Stimulated activated CD8-positive, alpha-beta memory T cell treated with anti-CD3 and anti-CD28 coated beads, Interleukin-15, amount 100 ng/mL, for 1 hour (primary cell): ENCODE measurements at regions not wholly inside any gene's neighbourhood (a gene's known extent, or its start where the extent isn't known, plus 50 kb on each side); places are given as distances from the start of the nearest gene placed in this dataset.
"Not testable (repeated sequence)": the region's sequence is repeated elsewhere in the genome, so short reads cannot be mapped to it uniquely, and the experiment has no call there.

Experiments
- DNase-seq: peaks from one replicate; pipeline ENCODE4 v3.0.0-alpha.2; 2020; ENCODE audit warnings: low read depth

DNA sequence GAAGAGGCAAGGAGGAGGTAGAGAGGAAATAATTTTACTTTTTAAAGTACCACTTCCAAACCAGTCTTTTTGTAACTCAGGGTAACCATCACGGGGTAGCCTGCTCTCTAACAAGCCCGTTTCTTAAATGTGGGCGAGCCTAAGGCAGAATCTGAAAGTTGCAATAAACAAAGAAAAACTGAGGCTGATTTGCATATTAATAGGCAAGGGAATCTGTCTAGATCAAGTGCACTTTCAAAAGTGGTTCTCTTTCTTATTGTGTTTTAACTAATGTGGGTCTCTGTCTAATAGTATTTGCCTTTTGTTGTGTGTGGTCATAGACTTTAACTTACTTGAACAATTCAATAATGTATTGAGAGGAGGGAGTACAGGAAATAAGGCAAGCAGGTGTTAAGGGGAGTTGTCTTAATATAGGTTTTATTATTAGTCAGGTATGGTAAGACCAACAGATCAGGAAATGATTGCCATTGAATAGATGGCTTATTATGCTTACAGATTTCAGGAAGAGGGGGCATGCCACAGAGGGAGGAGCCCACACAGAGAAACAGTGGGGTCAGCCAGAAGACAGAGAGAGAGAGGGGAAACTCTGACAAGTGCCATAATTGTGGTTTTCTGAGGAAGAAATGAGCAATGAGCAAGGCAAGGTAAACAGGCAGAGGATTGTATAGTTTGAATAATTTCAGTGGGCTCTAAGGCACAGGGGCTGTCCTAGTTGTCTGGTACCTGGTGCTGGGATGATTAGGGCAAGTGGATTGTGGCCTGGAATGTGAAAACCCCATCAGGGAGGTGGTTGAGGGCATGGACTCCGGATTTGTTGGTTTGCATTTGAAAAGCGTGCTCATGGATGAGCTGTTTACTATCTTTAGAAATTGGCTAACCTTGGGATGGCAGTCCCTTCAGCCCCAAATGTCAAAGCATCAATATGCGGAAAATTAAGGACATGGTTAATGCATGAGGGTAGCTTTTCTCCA is 237.2 kb downstream of the TOX3 start:
- no peak for DNase-seq

DNA sequence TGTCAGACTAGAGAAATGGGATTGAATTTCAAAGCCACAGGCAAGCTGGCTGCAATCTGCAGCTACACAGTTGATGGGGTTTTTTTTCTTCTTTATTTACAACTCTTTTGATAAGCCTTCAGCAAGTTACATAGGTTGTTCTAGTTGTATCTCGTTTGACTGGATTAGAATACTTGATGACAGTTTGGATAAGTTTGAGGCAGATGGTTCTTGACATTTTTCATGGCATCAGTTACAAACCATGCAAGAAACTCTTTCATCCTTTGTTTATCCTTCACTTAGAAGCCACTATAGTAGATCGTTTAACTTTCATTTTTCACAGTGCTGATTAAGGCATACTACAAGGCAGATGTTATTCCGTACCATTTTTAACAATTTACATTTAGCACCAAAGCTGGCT is 238.9 kb downstream of the TOX3 start:
- no peak for DNase-seq

DNA sequence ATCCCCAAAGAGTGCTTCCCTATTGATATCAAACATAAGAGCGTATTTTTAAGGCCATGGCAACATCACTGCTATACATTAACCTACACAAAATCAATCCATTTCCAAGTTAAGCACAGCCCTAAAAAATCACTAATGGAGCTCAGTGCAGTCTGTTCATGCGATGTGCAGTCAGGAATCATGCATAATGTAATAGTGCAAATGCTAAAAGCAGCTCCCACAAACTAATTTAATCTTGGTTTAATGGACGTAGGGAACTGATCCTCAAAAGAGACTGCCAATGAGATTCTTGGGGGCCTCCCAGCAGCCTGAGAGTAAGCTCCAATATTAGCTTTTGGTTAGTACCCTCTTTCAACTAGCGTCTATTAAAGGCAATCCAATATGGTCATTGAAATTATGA is 245.9 kb downstream of the TOX3 start:
- no peak for DNase-seq

DNA sequence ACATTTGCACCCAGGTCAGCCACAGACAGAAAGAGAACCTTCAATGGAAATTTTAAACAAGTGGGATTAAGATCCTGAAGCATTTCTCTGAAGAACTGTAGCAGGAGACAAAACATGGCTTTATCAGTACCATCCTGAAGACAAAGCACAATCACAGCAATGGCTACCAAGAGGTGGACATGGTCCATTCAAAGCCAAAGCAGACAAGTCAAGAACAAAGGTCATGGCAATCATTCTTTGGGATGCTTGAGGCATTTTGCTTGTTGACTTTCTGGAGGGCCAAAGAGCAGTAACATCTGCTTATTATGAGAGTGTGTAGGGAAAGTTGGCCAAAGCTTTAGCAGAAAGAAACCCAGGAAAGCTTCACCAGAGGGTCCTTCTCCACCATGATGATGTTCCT is 248.2 kb downstream of the TOX3 start:
- DNase-seq: no peak

DNA sequence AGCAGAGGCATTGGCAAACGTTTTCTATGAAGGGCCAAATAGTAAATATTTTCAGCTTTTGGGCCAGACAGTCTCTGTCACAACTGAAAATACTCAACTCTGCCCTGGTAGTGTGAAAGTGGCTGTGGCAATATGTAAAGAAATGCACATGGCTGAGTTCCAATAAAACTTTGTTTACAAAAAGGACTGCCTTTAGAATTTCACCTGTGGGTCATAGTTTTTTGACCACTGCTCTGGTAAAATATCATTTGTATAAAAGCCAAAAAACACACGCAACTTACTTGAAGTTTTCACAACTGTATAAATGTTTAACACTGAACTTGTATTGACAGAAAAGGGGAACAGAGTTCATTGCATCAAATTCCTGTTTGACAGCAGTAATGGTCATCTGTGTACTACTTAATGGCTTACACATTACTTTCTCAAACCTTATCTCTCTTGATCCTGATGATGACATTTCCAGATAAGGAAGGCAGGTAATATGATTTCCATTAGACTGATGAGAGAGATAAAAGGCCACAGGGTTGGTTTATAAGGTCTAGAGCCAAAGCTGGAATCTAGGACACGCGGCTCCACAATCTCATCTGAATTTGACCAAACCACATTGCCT is 250.1 kb downstream of the TOX3 start:
- DNase-seq: not testable (repeated sequence)

DNA sequence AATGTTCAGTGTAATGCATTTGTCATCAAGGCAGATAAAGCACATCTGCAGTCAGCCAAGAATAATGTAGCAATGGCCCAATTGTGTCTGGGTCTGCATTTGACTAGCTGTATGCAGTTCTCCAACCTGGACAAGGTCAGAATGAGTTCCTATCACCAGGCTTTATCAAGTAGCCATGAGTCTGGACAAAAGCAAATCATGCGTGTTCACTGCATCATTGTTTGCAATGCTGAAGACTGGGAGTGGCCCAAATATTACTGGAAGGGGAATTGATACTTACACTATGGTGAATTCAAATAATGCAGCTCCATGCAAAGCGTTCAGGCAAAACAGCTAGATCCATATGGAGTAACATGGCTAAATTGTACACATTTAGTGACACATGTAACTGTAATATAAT is 250.9 kb downstream of the TOX3 start:
- DNase-seq: no peak

DNA sequence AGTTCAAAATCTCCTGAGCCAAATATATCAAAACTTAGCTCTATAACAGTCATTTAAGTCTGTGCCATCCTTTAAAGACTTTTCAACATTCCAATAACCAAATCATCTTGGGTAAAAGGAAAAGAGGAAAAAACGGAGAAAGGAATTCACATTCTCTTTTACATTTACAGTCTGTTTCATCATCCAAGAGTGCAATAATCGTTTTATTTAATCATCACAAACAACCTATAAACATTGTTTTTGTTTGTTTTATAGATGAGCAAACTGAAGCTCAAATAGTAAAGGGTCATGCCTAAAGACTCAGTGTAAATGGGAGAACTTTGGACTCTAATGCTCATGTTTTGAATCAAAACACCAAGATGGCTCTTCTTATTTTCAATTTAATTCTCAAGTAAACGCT is 252.3 kb downstream of the TOX3 start:
- DNase-seq: no peak

DNA sequence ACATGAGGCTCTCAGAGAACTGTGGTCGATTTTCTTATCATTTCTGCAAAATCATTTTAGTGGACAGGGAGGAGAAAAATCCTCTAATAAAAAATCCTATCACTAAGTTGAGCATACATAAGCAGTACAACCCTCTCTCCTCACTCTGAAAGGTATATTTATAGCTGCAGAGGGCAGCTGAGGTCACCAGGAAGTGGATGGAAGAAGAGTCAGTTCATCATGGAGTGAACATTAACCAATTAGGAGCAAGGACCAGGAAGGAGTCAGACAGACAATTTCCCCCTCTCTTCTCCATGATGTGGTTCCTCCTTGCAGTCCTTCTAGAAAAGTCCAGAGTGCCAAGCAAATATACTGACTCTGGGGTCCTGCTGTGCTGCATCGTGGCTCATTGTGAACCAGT is 253.7 kb downstream of the TOX3 start:
- no peak for DNase-seq

DNA sequence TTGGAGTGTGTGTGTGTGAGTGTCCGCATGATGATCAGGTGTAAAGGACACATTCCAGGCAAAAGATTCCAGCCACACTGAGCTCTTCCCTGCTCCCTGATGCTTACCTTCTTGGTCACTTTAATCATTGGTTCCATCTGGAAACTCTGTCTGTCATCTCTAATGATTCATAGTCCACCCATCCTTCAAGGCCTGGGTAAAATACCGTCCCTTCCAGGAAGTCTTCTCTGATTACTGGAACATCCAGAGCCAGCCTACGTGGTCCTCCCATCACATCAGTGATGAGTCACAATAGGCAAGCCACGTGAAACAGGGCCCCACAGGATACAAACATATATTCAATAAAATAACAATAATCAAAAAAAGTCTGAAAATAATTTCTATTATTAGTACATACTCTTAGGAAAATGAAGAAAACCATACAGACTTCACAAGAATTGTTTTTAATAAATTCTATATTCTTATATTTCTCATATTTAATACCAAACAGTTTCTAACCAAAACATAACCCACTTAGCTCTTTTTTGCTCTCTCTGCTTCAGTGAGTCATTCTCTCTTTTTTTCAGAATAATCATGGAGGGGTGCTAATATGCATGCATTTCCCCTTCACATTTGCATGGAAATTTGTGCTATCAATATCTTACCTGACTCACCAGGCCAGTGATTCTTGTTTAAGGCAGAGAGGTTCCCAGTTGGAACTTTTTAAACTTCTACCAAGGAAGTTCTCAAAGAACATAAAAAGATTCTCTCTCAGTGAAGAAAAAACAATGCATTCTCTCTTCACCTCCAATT is 263.2 kb downstream of the TOX3 start:
- DNase-seq: no peak

DNA sequence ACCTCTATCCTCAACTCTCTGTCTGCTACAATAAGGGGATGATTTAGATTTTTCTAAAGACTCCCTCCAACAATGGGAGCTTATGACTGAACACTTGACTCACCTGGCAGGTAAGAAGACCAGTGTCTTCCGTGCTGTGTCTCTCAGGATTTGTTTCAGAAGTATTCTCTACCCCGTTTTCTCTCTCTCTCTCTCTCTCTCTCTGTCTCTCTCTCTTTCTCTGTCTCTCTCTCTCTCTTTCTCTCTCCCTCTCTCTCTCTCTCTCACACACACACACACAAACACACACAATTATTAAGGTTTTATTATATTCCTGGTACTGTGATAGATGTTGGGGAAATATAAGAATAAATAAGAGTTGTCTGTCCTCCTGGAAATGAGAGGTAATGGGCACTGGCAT is 263.9 kb downstream of the TOX3 start:
- no peak for DNase-seq

DNA sequence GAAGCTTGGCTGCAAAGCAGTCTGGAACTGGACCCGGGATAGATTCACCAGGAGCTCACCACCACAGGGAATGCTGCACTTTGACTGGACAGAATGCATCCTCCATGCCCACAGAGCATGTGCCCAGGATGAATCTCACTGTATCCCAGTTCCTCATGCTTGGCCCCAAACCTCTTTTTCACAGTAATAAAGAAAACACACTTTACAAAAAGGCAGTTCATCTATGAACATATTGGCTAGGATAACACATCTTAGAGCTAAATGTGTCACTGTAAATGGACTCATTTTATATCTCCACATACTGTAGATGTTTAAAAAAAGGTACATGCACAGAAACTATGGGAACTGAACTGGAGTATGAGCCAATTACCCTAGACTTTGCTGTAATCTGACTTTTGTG is 266.9 kb downstream of the TOX3 start:
- no peak for DNase-seq

DNA sequence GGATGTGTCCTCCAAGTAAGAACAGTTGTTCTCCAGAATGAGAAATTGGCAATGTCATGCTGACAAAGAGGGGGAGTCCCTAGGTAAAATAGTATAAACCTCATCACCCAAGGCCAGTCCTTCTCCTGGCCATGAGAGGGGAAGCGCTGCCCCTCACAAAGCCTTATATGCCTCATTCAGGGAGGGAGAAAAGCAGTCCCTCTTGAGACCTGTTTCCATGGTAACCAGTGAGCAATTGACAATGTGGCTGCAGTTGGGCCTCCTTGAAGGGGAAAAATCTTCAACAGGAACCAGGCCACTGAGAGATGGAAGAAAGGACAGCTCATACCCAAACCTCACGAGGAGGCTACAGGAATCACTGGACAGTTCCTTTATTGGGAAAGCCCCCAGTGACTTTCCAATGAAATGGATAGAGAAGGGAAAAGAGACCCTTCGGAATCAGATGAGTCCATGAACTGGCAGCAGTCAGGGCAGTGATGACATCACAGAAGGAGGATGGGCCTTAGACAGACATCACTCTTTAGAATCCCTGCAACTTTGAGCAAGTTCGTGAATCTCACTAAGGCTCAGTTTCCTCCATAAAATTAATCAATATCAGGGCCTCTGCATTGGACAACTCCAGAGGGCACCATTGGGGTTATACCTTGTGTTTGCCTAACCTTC is 275.7 kb downstream of the TOX3 start:
- DNase-seq: no peak

DNA sequence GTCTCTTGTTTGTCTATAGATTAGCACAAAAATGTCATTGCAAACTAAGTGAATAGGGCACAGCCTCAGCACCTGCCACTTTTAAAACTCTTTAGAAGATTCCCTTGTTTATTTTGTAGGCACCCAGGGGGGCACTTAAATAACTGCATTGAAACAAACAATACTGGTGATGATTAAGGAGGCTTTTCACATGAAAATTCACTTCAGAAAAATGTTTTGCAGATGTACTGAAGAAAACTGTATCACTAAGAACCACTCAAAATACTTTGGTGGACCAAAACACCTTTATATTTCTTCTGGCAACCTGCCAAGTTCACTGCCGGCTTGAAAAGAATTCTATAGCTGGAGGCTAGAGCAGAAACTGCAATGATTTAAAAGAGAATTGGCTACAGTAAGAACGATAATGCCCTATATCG is 281.5 kb downstream of the TOX3 start:
- DNase-seq: no peak

DNA sequence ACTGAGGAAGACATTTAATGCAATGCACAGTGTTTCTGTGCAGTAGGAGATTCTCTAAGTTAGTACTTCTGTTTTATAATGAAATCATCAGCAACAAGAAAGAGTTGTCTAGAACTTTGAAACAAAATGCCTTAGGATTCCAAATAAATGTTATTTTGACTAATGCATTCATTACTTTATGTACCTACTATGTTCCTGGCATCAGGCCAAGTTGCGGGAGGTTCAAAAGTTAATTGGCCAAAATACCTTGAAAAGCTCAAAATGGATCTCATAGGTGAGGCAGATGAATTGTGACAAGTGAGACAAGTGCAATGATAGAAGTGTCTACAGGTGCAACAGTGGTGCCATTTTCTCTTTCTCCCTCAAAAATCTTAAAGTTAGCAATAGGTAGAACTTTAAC is 289.4 kb downstream of the TOX3 start:
- no peak for DNase-seq

DNA sequence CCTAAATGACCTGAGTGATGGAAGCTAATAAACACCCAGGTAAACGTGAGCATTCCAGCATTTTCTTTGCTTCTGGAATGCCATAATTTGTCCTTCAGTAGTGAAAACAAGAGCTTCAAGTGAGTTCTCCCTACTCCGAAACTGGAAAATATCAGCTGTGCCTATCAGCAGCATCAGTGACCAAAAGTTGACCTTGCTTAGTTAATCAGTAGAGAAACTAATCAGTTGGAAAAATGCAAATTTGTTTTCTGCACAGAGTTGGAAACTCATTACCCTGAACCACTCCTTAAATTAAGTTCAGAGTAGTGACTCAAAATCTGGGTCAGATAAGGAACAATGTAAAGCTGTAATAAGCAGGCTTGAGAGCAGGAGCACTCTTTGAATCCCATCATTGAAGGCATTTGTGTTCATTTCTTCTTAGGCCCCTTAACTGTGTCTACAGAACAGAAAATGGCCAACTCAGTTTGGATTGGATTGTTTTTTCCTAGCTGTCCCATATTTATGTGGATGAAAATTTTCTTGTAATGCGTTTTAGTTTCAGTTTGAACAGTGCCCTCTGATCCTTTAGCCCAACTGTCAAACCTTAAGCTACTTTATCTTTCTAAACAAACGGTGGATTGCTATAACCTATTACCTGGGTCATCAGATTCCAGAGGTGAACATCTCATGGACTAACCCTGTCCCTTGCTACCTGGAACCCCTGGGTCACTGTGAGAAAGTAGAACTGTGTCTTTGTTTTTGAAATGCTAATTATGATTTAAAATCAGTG is 290.4 kb downstream of the TOX3 start:
- DNase-seq: no peak

DNA sequence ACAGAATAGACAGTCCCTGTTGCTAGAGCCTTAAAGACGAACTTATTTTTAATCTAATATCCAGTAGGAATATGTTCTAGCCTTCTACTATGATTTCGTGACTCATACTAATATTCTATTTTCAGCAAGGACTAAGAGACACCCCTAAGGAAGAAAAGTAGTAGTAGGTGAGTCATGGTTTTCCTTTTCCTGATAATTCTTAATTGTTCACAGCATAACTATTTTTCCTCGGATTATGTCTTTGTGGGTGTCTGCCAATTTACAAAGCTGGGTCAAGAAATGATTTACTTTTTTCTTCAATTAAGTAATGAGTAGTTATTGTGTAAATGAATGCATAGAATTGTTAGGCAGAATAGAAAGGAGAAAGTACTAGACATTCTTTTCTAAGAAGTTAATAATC is 292.2 kb downstream of the TOX3 start:
- no peak for DNase-seq

DNA sequence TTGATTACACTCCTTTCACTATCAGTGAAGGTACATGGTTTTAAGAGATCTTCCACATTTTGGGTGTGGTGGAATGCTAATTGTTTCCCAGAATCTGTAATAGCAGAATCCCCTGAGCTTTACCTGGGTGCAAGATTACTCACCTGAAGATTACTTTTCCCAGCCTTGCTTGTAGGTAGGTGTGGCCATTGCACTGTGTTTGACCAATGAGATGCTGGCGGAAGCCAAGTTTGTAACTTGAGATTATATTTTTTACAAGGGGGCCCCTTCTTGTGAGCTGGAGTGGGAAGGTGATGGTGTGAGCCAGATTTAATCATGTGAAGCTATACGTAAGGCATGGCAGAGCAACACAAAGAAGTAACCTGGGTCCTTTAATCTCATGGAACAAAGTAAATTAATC is 294.3 kb downstream of the TOX3 start:
- no peak for DNase-seq

DNA sequence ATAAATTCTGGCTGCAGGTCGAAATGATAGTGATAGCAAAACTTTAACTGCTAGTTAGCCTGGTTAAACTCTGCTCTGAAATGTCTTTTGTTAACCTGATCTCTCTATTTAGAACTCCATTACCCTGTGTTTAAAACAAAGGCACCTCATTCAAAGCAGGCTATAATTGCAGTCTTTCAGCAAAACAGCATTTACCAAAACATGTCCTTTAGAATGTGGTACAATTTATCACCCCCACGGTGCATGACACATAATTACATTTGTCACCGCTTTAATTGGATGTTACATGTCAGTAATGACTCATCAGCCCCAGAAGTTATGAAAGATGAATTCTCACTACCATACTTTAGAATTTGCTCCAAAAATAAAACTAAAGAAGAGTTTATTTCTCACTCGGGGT is 295.4 kb downstream of the TOX3 start:
- DNase-seq: no peak

DNA sequence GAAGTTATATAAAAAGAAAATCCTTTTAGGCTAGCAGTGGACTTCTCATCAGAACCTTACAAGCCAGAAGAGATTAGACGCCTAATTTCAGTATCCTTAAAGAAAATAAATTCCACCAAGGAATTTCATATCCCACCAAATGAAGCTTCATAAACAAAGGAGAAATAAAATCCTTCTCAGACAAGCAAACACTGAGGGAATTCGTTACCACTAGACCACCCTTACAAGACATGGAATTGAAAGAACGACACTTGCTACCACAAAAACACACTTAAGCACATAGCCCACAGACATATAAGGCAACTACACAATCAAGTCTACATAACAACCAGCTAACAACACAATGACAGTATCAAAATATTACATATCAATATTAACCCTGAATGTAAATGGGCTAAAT is 299.2 kb downstream of the TOX3 start:
- DNase-seq: no peak

DNA sequence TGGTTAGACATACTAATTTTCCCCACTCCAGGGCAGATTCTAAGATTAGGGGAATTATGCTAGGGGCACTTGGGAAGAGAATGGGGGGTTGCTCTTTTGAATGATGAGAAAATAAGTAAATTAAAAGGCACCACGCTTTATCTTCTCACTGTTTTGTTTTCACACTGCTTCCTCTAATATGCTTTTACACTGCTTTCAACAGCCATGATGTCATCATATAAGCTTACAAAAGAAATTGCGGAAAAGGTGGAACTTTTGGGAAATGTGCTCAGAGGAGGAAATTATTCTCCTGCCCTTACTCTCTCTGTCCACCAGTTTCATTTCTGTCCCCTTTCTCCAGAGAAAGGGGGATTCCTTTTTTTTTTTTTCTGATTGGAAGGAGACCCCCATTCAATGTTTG is 308.2 kb downstream of the TOX3 start:
- no peak for DNase-seq

DNA sequence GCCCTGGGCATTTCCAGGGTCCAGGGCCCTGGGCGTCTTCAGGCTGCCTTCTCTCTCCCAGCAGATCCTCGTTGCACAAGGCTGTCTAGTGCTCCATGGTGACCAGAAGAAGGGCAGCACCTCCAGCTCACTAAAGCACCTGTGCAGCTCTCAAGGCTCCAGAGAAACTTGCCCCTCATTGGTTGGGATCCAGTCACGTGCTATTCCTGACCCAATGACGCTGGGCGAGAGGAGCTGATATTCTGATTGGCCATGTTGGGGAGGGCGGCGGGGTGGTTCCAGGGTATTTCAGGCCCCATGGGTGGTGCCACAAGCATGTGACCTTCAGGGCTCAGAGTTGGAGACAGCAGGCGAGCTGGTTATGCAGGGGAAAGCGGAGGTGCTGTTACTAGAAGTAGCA is 309.1 kb downstream of the TOX3 start:
- no peak for DNase-seq

DNA sequence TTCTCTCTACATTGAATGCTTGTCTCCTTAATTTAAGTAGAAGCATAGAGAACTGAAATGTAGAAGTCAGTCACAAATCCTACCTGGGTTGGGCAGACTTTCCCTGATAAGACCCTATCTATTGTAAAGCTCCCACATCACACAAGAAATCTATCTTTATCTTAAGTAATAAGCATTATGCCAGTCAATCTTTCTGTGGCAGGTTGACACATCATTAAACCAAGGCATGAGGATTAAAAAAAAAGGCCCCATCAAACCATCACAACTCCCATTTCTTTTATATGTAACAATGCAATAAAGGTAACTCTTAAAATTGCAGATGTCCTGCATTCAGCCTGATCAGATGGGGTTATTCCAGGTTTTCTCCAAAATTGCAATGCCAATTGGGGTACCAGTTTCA is 311.8 kb downstream of the TOX3 start:
- no peak for DNase-seq
